ENCODE measurements at regions not wholly inside any gene's neighbourhood (a gene's known extent, or its start where the extent isn't known, plus 50 kb on each side); places are given as distances from the start of the nearest gene placed in this dataset.

DNA sequence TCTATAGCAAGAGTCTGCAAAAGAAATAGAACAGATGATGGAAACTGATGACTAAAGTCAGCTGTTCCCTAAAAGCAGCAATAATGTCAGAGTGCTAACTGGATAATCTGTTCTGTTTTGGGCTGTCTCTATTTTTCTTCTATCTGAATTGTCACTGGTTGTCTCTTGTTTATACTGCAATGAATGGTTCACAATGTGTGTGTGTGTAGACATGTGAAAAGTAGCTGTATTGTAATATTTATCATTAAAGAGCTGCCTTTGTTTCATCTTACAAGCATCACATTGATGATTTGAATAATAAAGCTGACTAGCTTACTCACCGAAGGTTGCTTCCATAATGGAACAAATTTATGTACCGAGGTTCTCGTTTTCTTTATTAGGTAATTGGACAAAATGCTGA is 456.0 kb upstream of the ZEB2 start:
- Histone ChIP-seq H3K4me1 (ENCODE audit: insufficient read depth) (no peaks in the 10 kb centered on the region), H3K36me3 (ENCODE audit: insufficient read depth) (no peaks in the 10 kb centered on the region), H3K4me2 (no peak overlapping the region), H3K27ac (ENCODE audit: low read depth) (no peak overlapping the region), H3K4me3 (no peak overlapping the region), H3K27me3 (ENCODE audit: insufficient read depth) (no peaks in the 10 kb centered on the region), H4K20me1 (replicated peaks; ENCODE audit: insufficient read depth) (no peaks in the 10 kb centered on the region), H3K79me2 (replicated peaks; ENCODE audit: insufficient read depth) (no peaks in the 10 kb centered on the region), H3F3A (replicated peaks; ENCODE audit: low read depth) (no peaks in the 10 kb centered on the region), H3K9me2 (ENCODE audit: insufficient read depth) (0 out of 2 replicates have a peak, but pooled peaks cover 10% of the 10 kb centered on the region), H2AFZ (no peak overlapping the region)
- Mint-ChIP-seq H3K27me3 (ENCODE audit: insufficient read depth, low read depth, poor library complexity) (peaks cover 2% of the 10 kb centered on the region), H3K36me3 (ENCODE audit: low read depth) (peaks cover 2% of the 10 kb centered on the region; the same call in 1 of the 3 replicates), H3K4me1 (no peaks in the 10 kb centered on the region), H3K9me3 (0 out of 3 replicates have a peak, but pooled peaks cover 2% of the 10 kb centered on the region), H3K27ac (no peak overlapping the region), H3K4me3 (no peak overlapping the region)
- ATAC-seq (no peak), DNase-seq (ENCODE audit: low spot score) (no peak)
- no peak for TF ChIP-seq EZH2phosphoT487 (IDR thresholded peaks at IDR 0.05; ENCODE audit: unreplicated experiment)
- TF ChIP-seq, protein P1, sequence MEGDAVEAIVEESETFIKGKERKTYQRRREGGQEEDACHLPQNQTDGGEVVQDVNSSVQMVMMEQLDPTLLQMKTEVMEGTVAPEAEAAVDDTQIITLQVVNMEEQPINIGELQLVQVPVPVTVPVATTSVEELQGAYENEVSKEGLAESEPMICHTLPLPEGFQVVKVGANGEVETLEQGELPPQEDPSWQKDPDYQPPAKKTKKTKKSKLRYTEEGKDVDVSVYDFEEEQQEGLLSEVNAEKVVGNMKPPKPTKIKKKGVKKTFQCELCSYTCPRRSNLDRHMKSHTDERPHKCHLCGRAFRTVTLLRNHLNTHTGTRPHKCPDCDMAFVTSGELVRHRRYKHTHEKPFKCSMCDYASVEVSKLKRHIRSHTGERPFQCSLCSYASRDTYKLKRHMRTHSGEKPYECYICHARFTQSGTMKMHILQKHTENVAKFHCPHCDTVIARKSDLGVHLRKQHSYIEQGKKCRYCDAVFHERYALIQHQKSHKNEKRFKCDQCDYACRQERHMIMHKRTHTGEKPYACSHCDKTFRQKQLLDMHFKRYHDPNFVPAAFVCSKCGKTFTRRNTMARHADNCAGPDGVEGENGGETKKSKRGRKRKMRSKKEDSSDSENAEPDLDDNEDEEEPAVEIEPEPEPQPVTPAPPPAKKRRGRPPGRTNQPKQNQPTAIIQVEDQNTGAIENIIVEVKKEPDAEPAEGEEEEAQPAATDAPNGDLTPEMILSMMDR (conservative IDR thresholded peaks at IDR 0.05; ENCODE audit: low read depth in 2 of 2), result no peak

DNA sequence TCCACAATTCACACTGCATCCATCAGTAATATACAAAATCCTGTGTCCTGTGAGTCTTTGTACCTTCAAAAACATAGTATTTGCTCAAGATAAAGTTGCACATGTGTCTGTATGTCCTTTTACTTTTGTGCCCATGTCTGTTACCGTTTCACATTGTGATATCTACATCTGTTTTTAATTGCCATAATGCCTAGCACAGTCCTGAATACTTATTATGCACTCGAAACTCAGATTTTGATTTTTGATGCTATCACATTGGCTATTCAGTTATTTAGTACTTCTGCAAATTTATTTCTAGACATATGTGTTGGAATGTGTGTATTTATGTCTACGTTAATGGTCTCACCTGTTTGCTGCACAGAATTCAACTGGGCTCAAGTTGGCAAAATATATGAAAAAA is 452.8 kb upstream of the ZEB2 start:
- Histone ChIP-seq H2AFZ (no peak overlapping the region), H3K9me2 (ENCODE audit: insufficient read depth) (0 out of 2 replicates have a peak, but pooled peaks cover 10% of the 10 kb centered on the region), H3K27ac (ENCODE audit: low read depth) (no peak overlapping the region), H3K27me3 (ENCODE audit: insufficient read depth) (no peaks in the 10 kb centered on the region), H3K36me3 (ENCODE audit: insufficient read depth) (peaks cover 4% of the 10 kb centered on the region; the same call in 1 of the 2 replicates), H3F3A (replicated peaks; ENCODE audit: low read depth) (no peaks in the 10 kb centered on the region), H3K79me2 (replicated peaks; ENCODE audit: insufficient read depth) (no peaks in the 10 kb centered on the region), H3K4me3 (no peak overlapping the region), H4K20me1 (replicated peaks; ENCODE audit: insufficient read depth) (no peaks in the 10 kb centered on the region), H3K4me1 (ENCODE audit: insufficient read depth) (no peaks in the 10 kb centered on the region), H3K4me2 (no peak overlapping the region)
- H3K27ac Mint-ChIP-seq, result no peak overlapping the region
- H3K9me3 Mint-ChIP-seq, result peaks cover 28% of the 10 kb centered on the region
- H3K27me3 Mint-ChIP-seq (ENCODE audit: insufficient read depth, low read depth, poor library complexity), result peaks cover 2% of the 10 kb centered on the region
- no peak for ATAC-seq
- H3K4me3 Mint-ChIP-seq, result no peak overlapping the region
- H3K4me1 Mint-ChIP-seq, result no peaks in the 10 kb centered on the region
- peaks cover 24% of the 10 kb centered on the region for H3K36me3 Mint-ChIP-seq (ENCODE audit: low read depth)
- no peak for DNase-seq (ENCODE audit: low spot score)
- TF ChIP-seq ZNF114 (CRISPR knock-in tag; IDR thresholded peaks at IDR 0.05), result no peak
- TF ChIP-seq NANOG (IDR thresholded peaks at IDR 0.05; ENCODE audit: borderline replicate concordance), result no peak
- TF ChIP-seq, protein P2, sequence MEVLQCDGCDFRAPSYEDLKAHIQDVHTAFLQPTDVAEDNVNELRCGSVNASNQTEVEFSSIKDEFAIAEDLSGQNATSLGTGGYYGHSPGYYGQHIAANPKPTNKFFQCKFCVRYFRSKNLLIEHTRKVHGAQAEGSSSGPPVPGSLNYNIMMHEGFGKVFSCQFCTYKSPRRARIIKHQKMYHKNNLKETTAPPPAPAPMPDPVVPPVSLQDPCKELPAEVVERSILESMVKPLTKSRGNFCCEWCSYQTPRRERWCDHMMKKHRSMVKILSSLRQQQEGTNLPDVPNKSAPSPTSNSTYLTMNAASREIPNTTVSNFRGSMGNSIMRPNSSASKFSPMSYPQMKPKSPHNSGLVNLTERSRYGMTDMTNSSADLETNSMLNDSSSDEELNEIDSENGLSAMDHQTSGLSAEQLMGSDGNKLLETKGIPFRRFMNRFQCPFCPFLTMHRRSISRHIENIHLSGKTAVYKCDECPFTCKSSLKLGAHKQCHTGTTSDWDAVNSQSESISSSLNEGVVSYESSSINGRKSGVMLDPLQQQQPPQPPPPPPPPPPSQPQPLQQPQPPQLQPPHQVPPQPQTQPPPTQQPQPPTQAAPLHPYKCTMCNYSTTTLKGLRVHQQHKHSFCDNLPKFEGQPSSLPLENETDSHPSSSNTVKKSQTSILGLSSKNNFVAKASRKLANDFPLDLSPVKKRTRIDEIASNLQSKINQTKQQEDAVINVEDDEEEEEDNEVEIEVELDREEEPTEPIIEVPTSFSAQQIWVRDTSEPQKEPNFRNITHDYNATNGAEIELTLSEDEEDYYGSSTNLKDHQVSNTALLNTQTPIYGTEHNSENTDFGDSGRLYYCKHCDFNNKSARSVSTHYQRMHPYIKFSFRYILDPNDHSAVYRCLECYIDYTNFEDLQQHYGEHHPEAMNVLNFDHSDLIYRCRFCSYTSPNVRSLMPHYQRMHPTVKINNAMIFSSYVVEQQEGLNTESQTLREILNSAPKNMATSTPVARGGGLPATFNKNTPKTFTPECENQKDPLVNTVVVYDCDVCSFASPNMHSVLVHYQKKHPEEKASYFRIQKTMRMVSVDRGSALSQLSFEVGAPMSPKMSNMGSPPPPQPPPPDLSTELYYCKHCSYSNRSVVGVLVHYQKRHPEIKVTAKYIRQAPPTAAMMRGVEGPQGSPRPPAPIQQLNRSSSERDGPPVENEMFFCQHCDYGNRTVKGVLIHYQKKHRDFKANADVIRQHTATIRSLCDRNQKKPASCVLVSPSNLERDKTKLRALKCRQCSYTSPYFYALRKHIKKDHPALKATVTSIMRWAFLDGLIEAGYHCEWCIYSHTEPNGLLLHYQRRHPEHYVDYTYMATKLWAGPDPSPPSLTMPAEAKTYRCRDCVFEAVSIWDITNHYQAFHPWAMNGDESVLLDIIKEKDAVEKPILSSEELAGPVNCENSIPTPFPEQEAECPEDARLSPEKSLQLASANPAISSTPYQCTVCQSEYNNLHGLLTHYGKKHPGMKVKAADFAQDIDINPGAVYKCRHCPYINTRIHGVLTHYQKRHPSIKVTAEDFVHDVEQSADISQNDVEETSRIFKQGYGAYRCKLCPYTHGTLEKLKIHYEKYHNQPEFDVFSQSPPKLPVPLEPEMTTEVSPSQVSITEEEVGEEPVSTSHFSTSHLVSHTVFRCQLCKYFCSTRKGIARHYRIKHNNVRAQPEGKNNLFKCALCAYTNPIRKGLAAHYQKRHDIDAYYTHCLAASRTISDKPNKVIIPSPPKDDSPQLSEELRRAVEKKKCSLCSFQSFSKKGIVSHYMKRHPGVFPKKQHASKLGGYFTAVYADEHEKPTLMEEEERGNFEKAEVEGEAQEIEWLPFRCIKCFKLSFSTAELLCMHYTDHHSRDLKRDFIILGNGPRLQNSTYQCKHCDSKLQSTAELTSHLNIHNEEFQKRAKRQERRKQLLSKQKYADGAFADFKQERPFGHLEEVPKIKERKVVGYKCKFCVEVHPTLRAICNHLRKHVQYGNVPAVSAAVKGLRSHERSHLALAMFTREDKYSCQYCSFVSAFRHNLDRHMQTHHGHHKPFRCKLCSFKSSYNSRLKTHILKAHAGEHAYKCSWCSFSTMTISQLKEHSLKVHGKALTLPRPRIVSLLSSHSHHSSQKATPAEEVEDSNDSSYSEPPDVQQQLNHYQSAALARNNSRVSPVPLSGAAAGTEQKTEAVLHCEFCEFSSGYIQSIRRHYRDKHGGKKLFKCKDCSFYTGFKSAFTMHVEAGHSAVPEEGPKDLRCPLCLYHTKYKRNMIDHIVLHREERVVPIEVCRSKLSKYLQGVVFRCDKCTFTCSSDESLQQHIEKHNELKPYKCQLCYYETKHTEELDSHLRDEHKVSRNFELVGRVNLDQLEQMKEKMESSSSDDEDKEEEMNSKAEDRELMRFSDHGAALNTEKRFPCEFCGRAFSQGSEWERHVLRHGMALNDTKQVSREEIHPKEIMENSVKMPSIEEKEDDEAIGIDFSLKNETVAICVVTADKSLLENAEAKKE (CRISPR knock-in tag; IDR thresholded peaks at IDR 0.05), result no peak
- TF ChIP-seq, protein P3, sequence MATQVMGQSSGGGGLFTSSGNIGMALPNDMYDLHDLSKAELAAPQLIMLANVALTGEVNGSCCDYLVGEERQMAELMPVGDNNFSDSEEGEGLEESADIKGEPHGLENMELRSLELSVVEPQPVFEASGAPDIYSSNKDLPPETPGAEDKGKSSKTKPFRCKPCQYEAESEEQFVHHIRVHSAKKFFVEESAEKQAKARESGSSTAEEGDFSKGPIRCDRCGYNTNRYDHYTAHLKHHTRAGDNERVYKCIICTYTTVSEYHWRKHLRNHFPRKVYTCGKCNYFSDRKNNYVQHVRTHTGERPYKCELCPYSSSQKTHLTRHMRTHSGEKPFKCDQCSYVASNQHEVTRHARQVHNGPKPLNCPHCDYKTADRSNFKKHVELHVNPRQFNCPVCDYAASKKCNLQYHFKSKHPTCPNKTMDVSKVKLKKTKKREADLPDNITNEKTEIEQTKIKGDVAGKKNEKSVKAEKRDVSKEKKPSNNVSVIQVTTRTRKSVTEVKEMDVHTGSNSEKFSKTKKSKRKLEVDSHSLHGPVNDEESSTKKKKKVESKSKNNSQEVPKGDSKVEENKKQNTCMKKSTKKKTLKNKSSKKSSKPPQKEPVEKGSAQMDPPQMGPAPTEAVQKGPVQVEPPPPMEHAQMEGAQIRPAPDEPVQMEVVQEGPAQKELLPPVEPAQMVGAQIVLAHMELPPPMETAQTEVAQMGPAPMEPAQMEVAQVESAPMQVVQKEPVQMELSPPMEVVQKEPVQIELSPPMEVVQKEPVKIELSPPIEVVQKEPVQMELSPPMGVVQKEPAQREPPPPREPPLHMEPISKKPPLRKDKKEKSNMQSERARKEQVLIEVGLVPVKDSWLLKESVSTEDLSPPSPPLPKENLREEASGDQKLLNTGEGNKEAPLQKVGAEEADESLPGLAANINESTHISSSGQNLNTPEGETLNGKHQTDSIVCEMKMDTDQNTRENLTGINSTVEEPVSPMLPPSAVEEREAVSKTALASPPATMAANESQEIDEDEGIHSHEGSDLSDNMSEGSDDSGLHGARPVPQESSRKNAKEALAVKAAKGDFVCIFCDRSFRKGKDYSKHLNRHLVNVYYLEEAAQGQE (IDR thresholded peaks at IDR 0.05; ENCODE audit: unreplicated experiment), result no peak
- TF ChIP-seq, protein P1 (conservative IDR thresholded peaks at IDR 0.05; ENCODE audit: low read depth in 2 of 2), result no peak
- no peak for TF ChIP-seq CREB1 (CRISPR knock-in tag; IDR thresholded peaks at IDR 0.05; ENCODE audit: low read depth)

Measured in GM23338 (cell line).